ENCODE measurements at regions not wholly inside any gene's neighbourhood (a gene's known extent, or its start where the extent isn't known, plus 50 kb on each side); places are given as distances from the start of the nearest gene placed in this dataset.

GRCh38 chr13:89227356-89227755 lies 1556.2 kb downstream of the SLITRK5 start:
- Histone ChIP-seq H3K27ac (ENCODE audit: low read depth, low read length) (no peak overlapping the region), H2AFZ (ENCODE audit: low read length) (no peak overlapping the region), H4K20me1 (ENCODE audit: insufficient read depth, low read length) (no peaks in the 10 kb centered on the region), H3K9me3 (ENCODE audit: low read depth, low read length) (peaks cover 3% of the 10 kb centered on the region), H3K36me3 (ENCODE audit: insufficient read depth, low read length) (no peaks in the 10 kb centered on the region), H3K79me2 (ENCODE audit: insufficient read depth, low read length) (no peaks in the 10 kb centered on the region), H3K27me3 (ENCODE audit: insufficient read depth, low read length) (no peaks in the 10 kb centered on the region), H3K4me2 (ENCODE audit: insufficient read depth, low read length) (no peak overlapping the region), H3K4me3 (ENCODE audit: insufficient read depth, low read length) (no peak overlapping the region), H3K4me1 (ENCODE audit: insufficient read depth, low read length) (no peaks in the 10 kb centered on the region)
- DNase-seq (ENCODE audit: insufficient read length, low spot score, missing footprints), result no peak
- TF ChIP-seq, protein P1, sequence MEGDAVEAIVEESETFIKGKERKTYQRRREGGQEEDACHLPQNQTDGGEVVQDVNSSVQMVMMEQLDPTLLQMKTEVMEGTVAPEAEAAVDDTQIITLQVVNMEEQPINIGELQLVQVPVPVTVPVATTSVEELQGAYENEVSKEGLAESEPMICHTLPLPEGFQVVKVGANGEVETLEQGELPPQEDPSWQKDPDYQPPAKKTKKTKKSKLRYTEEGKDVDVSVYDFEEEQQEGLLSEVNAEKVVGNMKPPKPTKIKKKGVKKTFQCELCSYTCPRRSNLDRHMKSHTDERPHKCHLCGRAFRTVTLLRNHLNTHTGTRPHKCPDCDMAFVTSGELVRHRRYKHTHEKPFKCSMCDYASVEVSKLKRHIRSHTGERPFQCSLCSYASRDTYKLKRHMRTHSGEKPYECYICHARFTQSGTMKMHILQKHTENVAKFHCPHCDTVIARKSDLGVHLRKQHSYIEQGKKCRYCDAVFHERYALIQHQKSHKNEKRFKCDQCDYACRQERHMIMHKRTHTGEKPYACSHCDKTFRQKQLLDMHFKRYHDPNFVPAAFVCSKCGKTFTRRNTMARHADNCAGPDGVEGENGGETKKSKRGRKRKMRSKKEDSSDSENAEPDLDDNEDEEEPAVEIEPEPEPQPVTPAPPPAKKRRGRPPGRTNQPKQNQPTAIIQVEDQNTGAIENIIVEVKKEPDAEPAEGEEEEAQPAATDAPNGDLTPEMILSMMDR (IDR thresholded peaks at IDR 0.05; ENCODE audit: extremely low read depth, low read depth, low read length), result no peak

GRCh38 chr13:89238496-89238895 lies 1567.3 kb downstream of the SLITRK5 start:
- no peak overlapping the region for H2AFZ ChIP-seq (ENCODE audit: low read length)
- H3K4me1 ChIP-seq (ENCODE audit: insufficient read depth, low read length), result no peaks in the 10 kb centered on the region
- H3K4me3 ChIP-seq (ENCODE audit: insufficient read depth, low read length), result no peak overlapping the region
- DNase-seq (ENCODE audit: insufficient read length, low spot score, missing footprints), result no peak
- no peak overlapping the region for H3K4me2 ChIP-seq (ENCODE audit: insufficient read depth, low read length)
- no peaks in the 10 kb centered on the region for H3K27me3 ChIP-seq (ENCODE audit: insufficient read depth, low read length)
- no peak overlapping the region for H3K27ac ChIP-seq (ENCODE audit: low read depth, low read length)
- H3K79me2 ChIP-seq (ENCODE audit: insufficient read depth, low read length), result no peaks in the 10 kb centered on the region
- H3K36me3 ChIP-seq (ENCODE audit: insufficient read depth, low read length), result no peaks in the 10 kb centered on the region
- TF ChIP-seq, protein P1 (IDR thresholded peaks at IDR 0.05; ENCODE audit: extremely low read depth, low read depth, low read length), result no peak
- peaks cover 7% of the 10 kb centered on the region for H3K9me3 ChIP-seq (ENCODE audit: low read depth, low read length)
- H4K20me1 ChIP-seq (ENCODE audit: insufficient read depth, low read length), result no peaks in the 10 kb centered on the region

DNA sequence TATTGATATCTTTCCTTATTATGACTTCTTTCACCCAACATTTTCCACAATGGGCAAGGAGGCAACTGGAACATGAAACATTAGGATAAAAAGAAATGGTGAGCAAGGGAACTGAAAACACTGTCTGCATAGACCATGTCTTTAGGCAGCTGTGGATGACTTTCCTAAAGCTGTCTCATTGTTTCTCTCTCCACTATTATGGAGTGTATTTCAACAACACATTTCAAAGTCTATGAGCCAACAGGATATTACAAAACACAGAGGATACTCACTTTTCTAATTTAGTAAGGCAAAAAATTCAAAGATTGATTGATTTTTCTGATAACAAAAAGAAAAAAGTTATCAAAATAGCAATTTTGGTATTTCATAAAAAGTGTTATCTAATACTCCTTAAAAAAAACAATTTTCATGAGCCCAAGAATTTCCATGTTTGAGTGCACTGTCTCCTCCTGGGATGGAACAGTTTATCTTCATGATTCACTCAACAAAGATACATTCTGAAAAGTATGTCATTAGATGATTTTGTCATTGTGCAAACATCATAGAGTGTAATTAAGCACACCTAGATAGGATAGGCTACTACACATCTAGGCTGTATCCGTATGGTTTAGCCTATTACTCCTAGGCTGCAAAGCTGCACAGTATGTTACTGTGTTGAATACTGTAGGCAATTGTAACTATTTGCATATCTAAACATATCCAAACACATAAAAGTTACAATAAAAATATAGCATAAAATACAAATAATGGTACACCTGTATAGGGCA lies 1568.4 kb downstream of the SLITRK5 start:
- H3K27me3 ChIP-seq (ENCODE audit: insufficient read depth, low read length), result no peaks in the 10 kb centered on the region
- H3K4me1 ChIP-seq (ENCODE audit: insufficient read depth, low read length), result no peaks in the 10 kb centered on the region
- no peak overlapping the region for H3K4me2 ChIP-seq (ENCODE audit: insufficient read depth, low read length)
- no peaks in the 10 kb centered on the region for H4K20me1 ChIP-seq (ENCODE audit: insufficient read depth, low read length)
- no peak overlapping the region for H3K27ac ChIP-seq (ENCODE audit: low read depth, low read length)
- H3K36me3 ChIP-seq (ENCODE audit: insufficient read depth, low read length), result no peaks in the 10 kb centered on the region
- H3K79me2 ChIP-seq (ENCODE audit: insufficient read depth, low read length), result no peaks in the 10 kb centered on the region
- H3K4me3 ChIP-seq (ENCODE audit: insufficient read depth, low read length), result no peak overlapping the region
- TF ChIP-seq, protein P1 (IDR thresholded peaks at IDR 0.05; ENCODE audit: extremely low read depth, low read depth, low read length), result no peak
- H2AFZ ChIP-seq (ENCODE audit: low read length), result no peak overlapping the region
- H3K9me3 ChIP-seq (ENCODE audit: low read depth, low read length), result peaks cover 7% of the 10 kb centered on the region
- no peak for DNase-seq (ENCODE audit: insufficient read length, low spot score, missing footprints)

GRCh38 chr13:89255844-89256406 lies 1584.8 kb downstream of the SLITRK5 start:
- Histone ChIP-seq H3K4me3 (ENCODE audit: insufficient read depth, low read length) (no peak overlapping the region), H3K4me2 (ENCODE audit: insufficient read depth, low read length) (no peak overlapping the region), H3K27ac (ENCODE audit: low read depth, low read length) (no peak overlapping the region), H4K20me1 (ENCODE audit: insufficient read depth, low read length) (no peaks in the 10 kb centered on the region), H3K27me3 (ENCODE audit: insufficient read depth, low read length) (no peaks in the 10 kb centered on the region), H3K9me3 (ENCODE audit: low read depth, low read length) (peaks cover 2% of the 10 kb centered on the region), H2AFZ (ENCODE audit: low read length) (no peak overlapping the region), H3K79me2 (ENCODE audit: insufficient read depth, low read length) (no peaks in the 10 kb centered on the region), H3K36me3 (ENCODE audit: insufficient read depth, low read length) (no peaks in the 10 kb centered on the region), H3K4me1 (ENCODE audit: insufficient read depth, low read length) (no peaks in the 10 kb centered on the region)
- DNase-seq (ENCODE audit: insufficient read length, low spot score, missing footprints), result no peak
- TF ChIP-seq, protein P1 (IDR thresholded peaks at IDR 0.05; ENCODE audit: extremely low read depth, low read depth, low read length), result no peak

Measured in osteoblast (primary cell).